ENCODE measurements at regions not wholly inside any gene's neighbourhood (a gene's known extent, or its start where the extent isn't known, plus 50 kb on each side); places are given as distances from the start of the nearest gene placed in this dataset.

DNA sequence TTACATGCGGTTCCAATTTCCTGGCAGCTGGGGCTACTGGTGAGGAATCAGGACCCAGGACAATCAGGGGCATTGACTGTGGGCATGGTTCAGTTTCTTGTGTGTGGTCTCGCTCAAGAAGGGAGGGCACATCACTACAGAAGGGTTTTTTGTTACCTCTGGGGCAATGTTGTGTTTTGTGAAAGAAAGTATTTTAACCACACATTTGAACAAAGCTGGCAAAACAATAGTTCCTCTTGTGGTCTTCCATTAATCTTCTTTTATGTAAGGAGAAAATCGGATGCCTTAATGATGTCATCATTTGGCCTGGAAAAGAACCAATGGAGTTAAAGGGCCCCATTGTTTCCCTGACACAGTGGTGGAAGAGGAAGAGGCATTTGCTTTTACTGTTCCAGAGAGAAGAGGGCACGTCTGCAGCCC lies 197.4 kb downstream of the SH3BP4 start:
- H3K9me3 Mint-ChIP-seq (ENCODE audit: unreplicated experiment): no peaks in the 10 kb centered on the region
- no peak overlapping the region for H3K27ac Mint-ChIP-seq (ENCODE audit: unreplicated experiment)
- no peaks in the 10 kb centered on the region for H3K4me1 Mint-ChIP-seq (ENCODE audit: low read depth, unreplicated experiment)
- TF ChIP-seq, protein P1, sequence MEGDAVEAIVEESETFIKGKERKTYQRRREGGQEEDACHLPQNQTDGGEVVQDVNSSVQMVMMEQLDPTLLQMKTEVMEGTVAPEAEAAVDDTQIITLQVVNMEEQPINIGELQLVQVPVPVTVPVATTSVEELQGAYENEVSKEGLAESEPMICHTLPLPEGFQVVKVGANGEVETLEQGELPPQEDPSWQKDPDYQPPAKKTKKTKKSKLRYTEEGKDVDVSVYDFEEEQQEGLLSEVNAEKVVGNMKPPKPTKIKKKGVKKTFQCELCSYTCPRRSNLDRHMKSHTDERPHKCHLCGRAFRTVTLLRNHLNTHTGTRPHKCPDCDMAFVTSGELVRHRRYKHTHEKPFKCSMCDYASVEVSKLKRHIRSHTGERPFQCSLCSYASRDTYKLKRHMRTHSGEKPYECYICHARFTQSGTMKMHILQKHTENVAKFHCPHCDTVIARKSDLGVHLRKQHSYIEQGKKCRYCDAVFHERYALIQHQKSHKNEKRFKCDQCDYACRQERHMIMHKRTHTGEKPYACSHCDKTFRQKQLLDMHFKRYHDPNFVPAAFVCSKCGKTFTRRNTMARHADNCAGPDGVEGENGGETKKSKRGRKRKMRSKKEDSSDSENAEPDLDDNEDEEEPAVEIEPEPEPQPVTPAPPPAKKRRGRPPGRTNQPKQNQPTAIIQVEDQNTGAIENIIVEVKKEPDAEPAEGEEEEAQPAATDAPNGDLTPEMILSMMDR (IDR thresholded peaks at IDR 0.05; ENCODE audit: partially characterized antibody, unreplicated experiment): no peak
- peaks cover 4% of the 10 kb centered on the region for H3K27me3 Mint-ChIP-seq (ENCODE audit: unreplicated experiment)
- no peaks in the 10 kb centered on the region for H3K36me3 Mint-ChIP-seq (ENCODE audit: unreplicated experiment)
- H3K4me3 Mint-ChIP-seq (ENCODE audit: unreplicated experiment): no peak overlapping the region
- no peak for DNase-seq

DNA sequence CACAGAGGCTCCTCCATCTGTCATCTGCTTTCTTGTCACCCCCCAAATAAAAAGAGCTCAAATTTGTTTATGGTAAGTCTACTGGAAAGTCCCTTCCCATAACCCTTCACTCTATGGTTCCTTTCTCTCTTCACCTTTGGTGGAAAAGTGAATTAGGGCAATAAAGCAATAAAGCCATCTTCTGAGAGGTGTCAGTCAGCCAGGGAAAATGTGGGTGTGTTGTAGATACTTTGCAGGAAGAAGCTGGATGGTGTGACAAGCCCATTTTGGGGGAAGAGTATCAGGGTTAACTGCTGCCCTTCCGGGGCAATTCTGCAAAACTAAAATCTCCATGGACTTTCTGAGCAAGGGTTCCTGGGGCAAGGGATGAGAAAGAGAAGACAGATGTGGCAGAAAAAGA lies 197.9 kb downstream of the SH3BP4 start:
- Mint-ChIP-seq H3K4me3 (ENCODE audit: unreplicated experiment) (no peak overlapping the region), H3K36me3 (ENCODE audit: unreplicated experiment) (peaks cover 4% of the 10 kb centered on the region), H3K27me3 (ENCODE audit: unreplicated experiment) (peaks cover 4% of the 10 kb centered on the region), H3K9me3 (ENCODE audit: unreplicated experiment) (no peaks in the 10 kb centered on the region), H3K27ac (ENCODE audit: unreplicated experiment) (no peak overlapping the region), H3K4me1 (ENCODE audit: low read depth, unreplicated experiment) (no peaks in the 10 kb centered on the region)
- TF ChIP-seq, protein P1 (IDR thresholded peaks at IDR 0.05; ENCODE audit: partially characterized antibody, unreplicated experiment): no peak
- DNase-seq: no peak

- no peak overlapping the region for H3K27ac Mint-ChIP-seq (ENCODE audit: unreplicated experiment)
- TF ChIP-seq, protein P1 (IDR thresholded peaks at IDR 0.05; ENCODE audit: partially characterized antibody, unreplicated experiment): no peak
- no peak for DNase-seq
- no peaks in the 10 kb centered on the region for H3K9me3 Mint-ChIP-seq (ENCODE audit: unreplicated experiment)
- H3K4me1 Mint-ChIP-seq (ENCODE audit: low read depth, unreplicated experiment): no peaks in the 10 kb centered on the region
- H3K36me3 Mint-ChIP-seq (ENCODE audit: unreplicated experiment): peaks cover 5% of the 10 kb centered on the region
- no peak overlapping the region for H3K4me3 Mint-ChIP-seq (ENCODE audit: unreplicated experiment)
- H3K27me3 Mint-ChIP-seq (ENCODE audit: unreplicated experiment): peaks cover 4% of the 10 kb centered on the region
Observed at GRCh38 chr2:235151152-235151551, 199.3 kb downstream of the SH3BP4 start.

DNA sequence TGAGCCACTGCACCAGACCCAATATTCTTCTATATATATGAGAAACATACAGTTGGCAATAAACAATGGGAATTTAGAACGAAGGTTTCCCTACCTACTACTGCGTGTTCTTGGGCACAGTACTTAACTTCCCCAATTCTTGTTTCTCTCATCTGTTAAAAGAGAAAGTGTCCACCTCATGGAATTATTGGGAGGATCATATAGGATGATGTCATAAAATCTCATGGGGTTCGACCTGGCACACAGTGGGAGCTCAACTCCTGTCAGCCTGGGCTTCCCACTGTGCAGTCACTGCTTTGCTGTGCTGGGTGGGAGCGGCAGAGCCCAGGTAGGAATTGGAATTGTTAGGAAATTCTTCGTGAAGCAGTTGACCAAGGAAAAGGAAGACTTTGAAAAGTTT lies 203.3 kb downstream of the SH3BP4 start:
- DNase-seq: no peak
- Mint-ChIP-seq H3K9me3 (ENCODE audit: unreplicated experiment) (no peaks in the 10 kb centered on the region), H3K27ac (ENCODE audit: unreplicated experiment) (no peak overlapping the region), H3K27me3 (ENCODE audit: unreplicated experiment) (peaks cover 5% of the 10 kb centered on the region), H3K4me1 (ENCODE audit: low read depth, unreplicated experiment) (peaks cover 3% of the 10 kb centered on the region), H3K36me3 (ENCODE audit: unreplicated experiment) (peaks cover 10% of the 10 kb centered on the region), H3K4me3 (ENCODE audit: unreplicated experiment) (no peak overlapping the region)
- TF ChIP-seq, protein P1 (IDR thresholded peaks at IDR 0.05; ENCODE audit: partially characterized antibody, unreplicated experiment): no peak

DNA sequence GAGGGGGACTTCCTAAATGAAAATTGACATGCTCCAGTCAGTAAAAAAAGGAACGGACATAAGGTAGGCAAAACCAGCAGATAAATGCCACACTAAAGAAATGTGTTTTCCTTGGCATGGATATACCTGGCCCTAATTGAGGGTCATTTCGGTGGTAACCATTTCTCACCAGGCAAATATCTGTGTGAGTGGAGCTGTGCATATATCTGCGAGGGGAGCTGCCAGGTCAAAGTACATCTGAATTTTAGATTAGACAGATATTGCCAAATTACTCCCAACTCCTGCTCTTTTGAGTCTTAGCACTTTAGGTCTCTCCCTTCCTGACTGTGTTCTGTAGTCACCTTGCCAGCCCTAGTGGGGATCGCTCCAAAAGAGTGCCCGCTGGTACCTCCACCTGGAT lies 204.2 kb downstream of the SH3BP4 start:
- peaks cover 16% of the 10 kb centered on the region for H3K36me3 Mint-ChIP-seq (ENCODE audit: unreplicated experiment)
- TF ChIP-seq, protein P1 (IDR thresholded peaks at IDR 0.05; ENCODE audit: partially characterized antibody, unreplicated experiment): no peak
- H3K4me1 Mint-ChIP-seq (ENCODE audit: low read depth, unreplicated experiment): peaks cover 3% of the 10 kb centered on the region
- DNase-seq: no peak
- H3K4me3 Mint-ChIP-seq (ENCODE audit: unreplicated experiment): no peak overlapping the region
- H3K27ac Mint-ChIP-seq (ENCODE audit: unreplicated experiment): no peak overlapping the region
- H3K27me3 Mint-ChIP-seq (ENCODE audit: unreplicated experiment): peaks cover 5% of the 10 kb centered on the region
- no peaks in the 10 kb centered on the region for H3K9me3 Mint-ChIP-seq (ENCODE audit: unreplicated experiment)
